ENCODE measurements at regions not wholly inside any gene's neighbourhood (a gene's known extent, or its start where the extent isn't known, plus 50 kb on each side); places are given as distances from the start of the nearest gene placed in this dataset.

DNA sequence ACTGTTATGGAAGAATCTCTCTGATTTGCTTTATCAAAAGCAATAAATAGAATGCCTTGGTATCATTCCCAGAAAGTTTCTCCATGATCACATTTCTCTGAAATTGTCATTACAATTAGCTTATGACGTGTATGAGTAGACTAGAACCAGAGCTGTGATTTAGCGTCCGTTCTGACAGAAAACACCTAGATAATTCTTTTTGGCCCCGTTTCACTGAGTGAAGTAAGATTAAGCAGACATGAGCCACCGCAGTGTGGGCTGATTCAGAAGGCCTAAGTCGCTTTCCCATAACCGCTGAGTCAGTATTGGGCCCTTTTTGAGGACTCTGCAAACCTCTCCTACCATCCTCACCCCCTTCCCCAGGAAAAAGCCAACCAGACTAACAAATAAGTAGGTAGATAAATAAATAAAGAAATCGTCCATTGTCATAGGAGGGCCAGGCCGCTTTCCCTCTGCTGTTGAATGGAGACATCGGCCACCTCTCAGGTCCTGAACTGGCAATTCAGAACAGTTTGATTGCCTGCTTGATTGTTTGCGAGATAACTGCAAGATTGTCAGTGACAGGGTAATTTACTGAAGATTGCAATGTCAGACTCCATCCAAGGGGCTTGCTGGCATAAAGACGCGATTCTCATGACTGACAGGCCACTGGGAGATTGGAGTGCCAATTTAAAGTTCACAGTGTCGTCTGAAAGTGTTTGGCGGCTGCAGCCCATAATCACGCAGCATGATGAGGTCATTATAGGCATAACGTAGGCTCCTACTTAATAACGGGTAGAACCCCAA is 105.0 kb upstream of the WWC1 start:
- no peak for DNase-seq
- intact Hi-C loops (cut with DNase I; ENCODE audit: low total_unique reads): no loop called here
- no peaks in the 10 kb centered on the region for H3K27me3 ChIP-seq (replicated peaks in 1 of 7)
- H3K36me3 ChIP-seq: no peaks in the 10 kb centered on the region
- 84 to 92% (median 88%) methylated on average over 18 of the region's 18 CpGs for WGBS, 5 donors
- H3K4me1 ChIP-seq: no peaks in the 10 kb centered on the region
- H3K4me3 ChIP-seq: no peak overlapping the region
- no peak for TF ChIP-seq POLR2AphosphoS5 (IDR thresholded peaks at IDR 0.05)
- TF ChIP-seq, protein P1, sequence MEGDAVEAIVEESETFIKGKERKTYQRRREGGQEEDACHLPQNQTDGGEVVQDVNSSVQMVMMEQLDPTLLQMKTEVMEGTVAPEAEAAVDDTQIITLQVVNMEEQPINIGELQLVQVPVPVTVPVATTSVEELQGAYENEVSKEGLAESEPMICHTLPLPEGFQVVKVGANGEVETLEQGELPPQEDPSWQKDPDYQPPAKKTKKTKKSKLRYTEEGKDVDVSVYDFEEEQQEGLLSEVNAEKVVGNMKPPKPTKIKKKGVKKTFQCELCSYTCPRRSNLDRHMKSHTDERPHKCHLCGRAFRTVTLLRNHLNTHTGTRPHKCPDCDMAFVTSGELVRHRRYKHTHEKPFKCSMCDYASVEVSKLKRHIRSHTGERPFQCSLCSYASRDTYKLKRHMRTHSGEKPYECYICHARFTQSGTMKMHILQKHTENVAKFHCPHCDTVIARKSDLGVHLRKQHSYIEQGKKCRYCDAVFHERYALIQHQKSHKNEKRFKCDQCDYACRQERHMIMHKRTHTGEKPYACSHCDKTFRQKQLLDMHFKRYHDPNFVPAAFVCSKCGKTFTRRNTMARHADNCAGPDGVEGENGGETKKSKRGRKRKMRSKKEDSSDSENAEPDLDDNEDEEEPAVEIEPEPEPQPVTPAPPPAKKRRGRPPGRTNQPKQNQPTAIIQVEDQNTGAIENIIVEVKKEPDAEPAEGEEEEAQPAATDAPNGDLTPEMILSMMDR (IDR thresholded peaks at IDR 0.05 in 8 of 11, conservative IDR thresholded peaks at IDR 0.05 in 3 of 11): no peak
- TF ChIP-seq POLR2A (IDR thresholded peaks at IDR 0.05): no peak
- no peak overlapping the region for H3K27ac ChIP-seq
- H3K9me3 ChIP-seq: no peaks in the 10 kb centered on the region

DNA sequence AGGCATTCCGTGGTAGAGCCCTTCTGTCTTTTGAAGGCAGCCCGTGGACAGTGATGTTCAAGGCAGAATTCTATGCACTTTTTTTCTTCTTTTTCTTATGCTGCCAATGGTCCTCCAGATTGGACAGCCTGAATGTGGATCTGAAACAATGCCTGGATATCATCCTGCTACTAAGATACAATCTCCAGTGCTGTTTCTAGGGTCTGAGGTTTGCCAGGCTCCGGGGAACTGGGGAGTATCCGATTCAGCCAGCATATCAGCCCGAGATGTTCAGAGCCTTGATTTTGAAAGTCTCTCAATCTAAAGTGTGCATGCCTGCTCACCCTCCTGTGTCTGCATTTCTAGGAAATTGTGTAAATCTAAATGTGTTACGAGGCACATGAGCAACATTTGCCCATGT is 103.8 kb upstream of the WWC1 start:
- 73 to 80% (median 79%) methylated on average over 6 of the region's 6 CpGs for WGBS, 5 donors

DNA sequence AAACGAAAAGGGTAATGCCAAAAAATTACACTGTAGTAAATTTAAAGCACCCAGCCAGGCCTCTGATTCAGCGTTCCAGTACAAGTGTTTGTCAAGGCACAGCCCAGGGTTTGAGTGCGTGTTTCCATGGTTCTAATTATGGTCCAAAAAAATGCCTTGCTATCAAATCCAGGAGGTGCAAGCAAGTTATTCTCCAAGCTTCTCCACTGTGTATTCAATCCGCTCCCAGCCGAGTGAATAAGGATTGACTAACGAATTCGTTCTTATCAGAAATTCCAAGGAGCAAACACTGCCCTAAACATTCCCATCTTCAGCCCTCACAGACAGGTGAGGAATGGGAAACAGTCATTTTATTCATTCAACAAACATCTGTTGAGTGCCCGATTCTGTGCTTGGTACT is 103.3 kb upstream of the WWC1 start:
- Histone ChIP-seq H3K27ac (no peak overlapping the region), H3K9me3 (no peaks in the 10 kb centered on the region), H3K4me1 (no peaks in the 10 kb centered on the region), H3K4me3 (no peak overlapping the region), H3K27me3 (replicated peaks in 1 of 7) (no peaks in the 10 kb centered on the region), H3K36me3 (no peaks in the 10 kb centered on the region)
- WGBS, 5 donors: 90 to 93% (median 91%) methylated on average over 8 of the region's 8 CpGs
- no peak for DNase-seq
- TF ChIP-seq POLR2A (IDR thresholded peaks at IDR 0.05): no peak
- TF ChIP-seq, protein P1 (IDR thresholded peaks at IDR 0.05 in 8 of 11, conservative IDR thresholded peaks at IDR 0.05 in 3 of 11): no peak
- no peak for TF ChIP-seq POLR2AphosphoS5 (IDR thresholded peaks at IDR 0.05)
- intact Hi-C loops (cut with DNase I; ENCODE audit: low total_unique reads): no loop called here

More for the DNA sequence above, 103.8 kb upstream of the WWC1 start:
- TF ChIP-seq, protein P1 (IDR thresholded peaks at IDR 0.05 in 8 of 11, conservative IDR thresholded peaks at IDR 0.05 in 3 of 11): no peak
- TF ChIP-seq POLR2AphosphoS5 (IDR thresholded peaks at IDR 0.05) (no peak), POLR2A (IDR thresholded peaks at IDR 0.05) (no peak)
- no peak for DNase-seq
- no peak overlapping the region for H3K27ac ChIP-seq
- H3K4me1 ChIP-seq: no peaks in the 10 kb centered on the region
- H3K9me3 ChIP-seq: no peaks in the 10 kb centered on the region
- no peak overlapping the region for H3K4me3 ChIP-seq
- H3K36me3 ChIP-seq: no peaks in the 10 kb centered on the region
- intact Hi-C loops (cut with DNase I; ENCODE audit: low total_unique reads): no loop called here
- H3K27me3 ChIP-seq (replicated peaks in 1 of 7): no peaks in the 10 kb centered on the region

DNA sequence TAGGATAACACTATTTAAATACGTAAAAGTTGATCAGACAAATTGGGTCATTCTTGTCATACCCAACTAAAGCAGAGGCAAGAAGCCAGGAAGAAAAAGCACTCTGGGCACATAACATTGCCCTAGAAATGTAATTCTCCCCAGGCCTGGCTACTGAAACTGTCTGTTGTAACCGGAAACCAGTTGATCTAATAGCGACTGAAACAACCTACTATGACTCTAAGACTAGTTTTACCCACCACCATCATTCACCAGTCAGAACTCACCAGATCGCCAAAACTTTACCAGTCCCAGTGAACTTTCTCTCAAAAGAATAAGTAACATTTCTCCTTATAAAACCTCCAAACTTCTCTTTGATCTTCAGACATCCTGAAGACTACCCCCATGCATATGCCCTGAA is 99.3 kb upstream of the WWC1 start:
- Histone ChIP-seq H3K36me3 (no peaks in the 10 kb centered on the region), H3K27me3 (replicated peaks in 1 of 7) (peaks cover 0 to 6% (median 0%) of the 10 kb centered on the region in 7 donors), H3K4me1 (no peaks in the 10 kb centered on the region), H3K27ac (no peak overlapping the region), H3K9me3 (no peaks in the 10 kb centered on the region), H3K4me3 (no peak overlapping the region)
- intact Hi-C loops (cut with DNase I; ENCODE audit: low total_unique reads): no loop called here
- 84 to 91% (median 88%) methylated on average over 4 of the region's 4 CpGs for WGBS, 5 donors
- DNase-seq: no peak
- TF ChIP-seq POLR2AphosphoS5 (IDR thresholded peaks at IDR 0.05) (no peak), POLR2A (IDR thresholded peaks at IDR 0.05) (no peak)
- TF ChIP-seq, protein P1 (IDR thresholded peaks at IDR 0.05 in 8 of 11, conservative IDR thresholded peaks at IDR 0.05 in 3 of 11): no peak
